ENCODE measurements at regions not wholly inside any gene's neighbourhood (a gene's known extent, or its start where the extent isn't known, plus 50 kb on each side); places are given as distances from the start of the nearest gene placed in this dataset.

GRCh38 chr13:54184576-54184975 lies 1156.0 kb downstream of the OLFM4 start:
- no peak for DNase-seq (ENCODE audit: low spot score)
- no peaks in the 10 kb centered on the region for H3K4me1 Mint-ChIP-seq (ENCODE audit: low read depth)
- no peaks in the 10 kb centered on the region for H3K27me3 Mint-ChIP-seq (ENCODE audit: low read depth)
- no peaks in the 10 kb centered on the region for H3K36me3 Mint-ChIP-seq (ENCODE audit: low read depth)
- peaks cover 42% of the 10 kb centered on the region for H3K9me3 Mint-ChIP-seq
- H3K4me3 Mint-ChIP-seq, result no peak overlapping the region
- no peak overlapping the region for H3K27ac Mint-ChIP-seq

- H3K27me3 Mint-ChIP-seq (ENCODE audit: low read depth), result no peaks in the 10 kb centered on the region
- H3K9me3 Mint-ChIP-seq, result peaks cover 45% of the 10 kb centered on the region
- no peak overlapping the region for H3K27ac Mint-ChIP-seq
- H3K36me3 Mint-ChIP-seq (ENCODE audit: low read depth), result no peaks in the 10 kb centered on the region
- DNase-seq (ENCODE audit: low spot score), result no peak
- no peaks in the 10 kb centered on the region for H3K4me1 Mint-ChIP-seq (ENCODE audit: low read depth)
- no peak overlapping the region for H3K4me3 Mint-ChIP-seq
Observed at GRCh38 chr13:54185101-54185500, 1156.5 kb downstream of the OLFM4 start.

GRCh38 chr13:54185785-54186184 lies 1157.2 kb downstream of the OLFM4 start:
- H3K27me3 Mint-ChIP-seq (ENCODE audit: low read depth), result no peaks in the 10 kb centered on the region
- H3K27ac Mint-ChIP-seq, result no peak overlapping the region
- H3K9me3 Mint-ChIP-seq, result peaks cover 52% of the 10 kb centered on the region
- no peaks in the 10 kb centered on the region for H3K4me1 Mint-ChIP-seq (ENCODE audit: low read depth)
- DNase-seq (ENCODE audit: low spot score), result no peak
- no peak overlapping the region for H3K4me3 Mint-ChIP-seq
- H3K36me3 Mint-ChIP-seq (ENCODE audit: low read depth), result no peaks in the 10 kb centered on the region

- Mint-ChIP-seq H3K4me1 (ENCODE audit: low read depth) (no peaks in the 10 kb centered on the region), H3K9me3 (peaks cover 54% of the 10 kb centered on the region), H3K36me3 (ENCODE audit: low read depth) (no peaks in the 10 kb centered on the region), H3K4me3 (no peak overlapping the region), H3K27me3 (ENCODE audit: low read depth) (no peaks in the 10 kb centered on the region), H3K27ac (no peak overlapping the region)
- DNase-seq (ENCODE audit: low spot score), result no peak
Observed at GRCh38 chr13:54187461-54187860, 1158.8 kb downstream of the OLFM4 start.

- Mint-ChIP-seq H3K9me3 (peaks cover 41% of the 10 kb centered on the region), H3K27ac (no peak overlapping the region), H3K4me1 (ENCODE audit: low read depth) (no peaks in the 10 kb centered on the region), H3K4me3 (no peak overlapping the region), H3K27me3 (ENCODE audit: low read depth) (no peaks in the 10 kb centered on the region), H3K36me3 (ENCODE audit: low read depth) (no peaks in the 10 kb centered on the region)
- no peak for DNase-seq (ENCODE audit: low spot score)
Observed at GRCh38 chr13:54194233-54195024, 1165.8 kb downstream of the OLFM4 start.

- no peak for DNase-seq (ENCODE audit: low spot score)
- Mint-ChIP-seq H3K27ac (no peak overlapping the region), H3K4me1 (ENCODE audit: low read depth) (no peaks in the 10 kb centered on the region), H3K36me3 (ENCODE audit: low read depth) (no peaks in the 10 kb centered on the region), H3K4me3 (no peak overlapping the region), H3K27me3 (ENCODE audit: low read depth) (no peaks in the 10 kb centered on the region), H3K9me3 (peaks cover 37% of the 10 kb centered on the region)
Observed at GRCh38 chr13:54196684-54197083, 1168.1 kb downstream of the OLFM4 start.

- Mint-ChIP-seq H3K27ac (no peak overlapping the region), H3K36me3 (ENCODE audit: low read depth) (no peaks in the 10 kb centered on the region), H3K9me3 (peaks cover 41% of the 10 kb centered on the region), H3K4me1 (ENCODE audit: low read depth) (no peaks in the 10 kb centered on the region), H3K4me3 (no peak overlapping the region), H3K27me3 (ENCODE audit: low read depth) (no peaks in the 10 kb centered on the region)
- DNase-seq (ENCODE audit: low spot score), result no peak
Observed at GRCh38 chr13:54198911-54199310, 1170.3 kb downstream of the OLFM4 start.

- Mint-ChIP-seq H3K4me1 (ENCODE audit: low read depth) (no peaks in the 10 kb centered on the region), H3K36me3 (ENCODE audit: low read depth) (no peaks in the 10 kb centered on the region), H3K27ac (no peak overlapping the region), H3K4me3 (no peak overlapping the region), H3K27me3 (ENCODE audit: low read depth) (no peaks in the 10 kb centered on the region), H3K9me3 (peaks cover 42% of the 10 kb centered on the region)
- DNase-seq (ENCODE audit: low spot score), result no peak
Observed at GRCh38 chr13:54206626-54207025, 1178.0 kb downstream of the OLFM4 start.

- H3K4me3 Mint-ChIP-seq, result no peak overlapping the region
- peaks cover 42% of the 10 kb centered on the region for H3K9me3 Mint-ChIP-seq
- no peaks in the 10 kb centered on the region for H3K36me3 Mint-ChIP-seq (ENCODE audit: low read depth)
- H3K27ac Mint-ChIP-seq, result no peak overlapping the region
- DNase-seq (ENCODE audit: low spot score), result no peak
- H3K27me3 Mint-ChIP-seq (ENCODE audit: low read depth), result no peaks in the 10 kb centered on the region
- no peaks in the 10 kb centered on the region for H3K4me1 Mint-ChIP-seq (ENCODE audit: low read depth)
Observed at GRCh38 chr13:54210397-54211049, 1181.9 kb downstream of the OLFM4 start.

- no peak overlapping the region for H3K4me3 Mint-ChIP-seq
- no peak for DNase-seq (ENCODE audit: low spot score)
- peaks cover 51% of the 10 kb centered on the region for H3K9me3 Mint-ChIP-seq
- no peaks in the 10 kb centered on the region for H3K36me3 Mint-ChIP-seq (ENCODE audit: low read depth)
- H3K27ac Mint-ChIP-seq, result no peak overlapping the region
- no peaks in the 10 kb centered on the region for H3K27me3 Mint-ChIP-seq (ENCODE audit: low read depth)
- H3K4me1 Mint-ChIP-seq (ENCODE audit: low read depth), result no peaks in the 10 kb centered on the region
Observed at GRCh38 chr13:54216221-54216620, 1187.6 kb downstream of the OLFM4 start.

- no peak for DNase-seq (ENCODE audit: low spot score)
- H3K27ac Mint-ChIP-seq, result no peak overlapping the region
- no peaks in the 10 kb centered on the region for H3K36me3 Mint-ChIP-seq (ENCODE audit: low read depth)
- no peaks in the 10 kb centered on the region for H3K4me1 Mint-ChIP-seq (ENCODE audit: low read depth)
- no peaks in the 10 kb centered on the region for H3K27me3 Mint-ChIP-seq (ENCODE audit: low read depth)
- no peak overlapping the region for H3K4me3 Mint-ChIP-seq
- peaks cover 43% of the 10 kb centered on the region for H3K9me3 Mint-ChIP-seq
Observed at GRCh38 chr13:54226876-54227275, 1198.3 kb downstream of the OLFM4 start.

- no peak overlapping the region for H3K4me3 Mint-ChIP-seq
Observed at GRCh38 chr13:54232700-54233099, 1204.1 kb downstream of the OLFM4 start.

GRCh38 chr13:54234607-54235006 lies 1206.0 kb downstream of the OLFM4 start:
- Mint-ChIP-seq H3K9me3 (peaks cover 26% of the 10 kb centered on the region), H3K27me3 (ENCODE audit: low read depth) (no peaks in the 10 kb centered on the region), H3K27ac (no peak overlapping the region), H3K36me3 (ENCODE audit: low read depth) (no peaks in the 10 kb centered on the region), H3K4me1 (ENCODE audit: low read depth) (no peaks in the 10 kb centered on the region), H3K4me3 (no peak overlapping the region)
- no peak for DNase-seq (ENCODE audit: low spot score)

More at GRCh38 chr13:54232700-54233099, 1204.1 kb downstream of the OLFM4 start:
- H3K36me3 Mint-ChIP-seq (ENCODE audit: low read depth), result no peaks in the 10 kb centered on the region
- no peak overlapping the region for H3K27ac Mint-ChIP-seq
- DNase-seq (ENCODE audit: low spot score), result no peak
- H3K27me3 Mint-ChIP-seq (ENCODE audit: low read depth), result no peaks in the 10 kb centered on the region
- H3K4me1 Mint-ChIP-seq (ENCODE audit: low read depth), result no peaks in the 10 kb centered on the region
- peaks cover 29% of the 10 kb centered on the region for H3K9me3 Mint-ChIP-seq

- Mint-ChIP-seq H3K27ac (no peak overlapping the region), H3K9me3 (peaks cover 25% of the 10 kb centered on the region), H3K27me3 (ENCODE audit: low read depth) (no peaks in the 10 kb centered on the region), H3K4me3 (no peak overlapping the region), H3K4me1 (ENCODE audit: low read depth) (no peaks in the 10 kb centered on the region), H3K36me3 (ENCODE audit: low read depth) (no peaks in the 10 kb centered on the region)
- DNase-seq (ENCODE audit: low spot score), result no peak
Observed at GRCh38 chr13:54241719-54242118, 1213.1 kb downstream of the OLFM4 start.

Measured in T-helper 2 cell treated with Interferon-gamma antibody and Interleukin-4, amounts not matched to agents 5 μg/mL and 100 μg/mL, for 36 hours (primary cell).